GM19035 (cell line): ENCODE measurements at regions not wholly inside any gene's neighbourhood (a gene's known extent, or its start where the extent isn't known, plus 50 kb on each side); places are given as distances from the start of the nearest gene placed in this dataset.
A peak's percentile ranks its signal among the peaks of the same experiment; 100 is the strongest.

Source experiments
- ATAC-seq: cut with Tn5 transposase; IDR thresholded peaks from one replicate; pipeline ENCODE4 v1.9.1; 2021; ENCODE audit not compliant: unreplicated experiment

DNA sequence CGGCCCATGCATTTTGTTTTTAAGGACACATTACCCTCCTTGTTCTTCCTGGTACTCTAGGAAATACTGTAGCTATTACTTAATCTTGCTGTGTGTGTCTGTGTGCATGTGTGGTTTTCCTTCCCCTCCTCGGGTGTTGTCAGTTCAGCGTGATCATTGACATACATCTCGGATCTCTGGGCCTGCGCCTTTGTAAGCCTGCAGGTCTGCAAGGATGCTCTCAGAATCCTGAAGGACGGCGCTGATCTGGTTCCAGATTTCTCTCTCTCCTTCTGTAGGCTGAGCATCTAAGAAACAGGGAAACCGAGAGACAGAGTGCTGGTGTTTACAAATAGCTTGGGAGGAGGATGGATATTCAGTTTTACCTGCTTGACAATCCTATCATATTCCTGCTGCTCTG, 100.2 kb downstream of the CYRIA start:
- ATAC-seq, result no peak

DNA sequence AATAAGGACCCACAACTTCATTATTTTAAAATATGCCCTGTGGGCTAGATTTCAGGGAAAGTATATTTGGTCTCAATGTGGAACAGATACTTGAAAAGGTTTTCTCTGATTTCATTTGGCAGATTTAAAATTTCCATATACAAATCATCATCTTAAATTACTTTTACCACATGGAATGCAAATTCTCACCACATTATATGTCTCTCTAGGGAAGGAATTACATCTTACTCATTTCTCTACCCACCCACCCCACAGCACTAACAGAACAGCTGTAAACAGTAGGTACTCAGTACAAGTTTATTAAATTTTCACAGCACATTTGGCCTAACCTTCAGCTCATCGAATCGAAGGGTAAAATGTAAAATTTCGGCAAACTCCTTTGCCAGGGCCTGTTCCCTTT, 104.0 kb downstream of the CYRIA start:
- ATAC-seq, result no peak

DNA sequence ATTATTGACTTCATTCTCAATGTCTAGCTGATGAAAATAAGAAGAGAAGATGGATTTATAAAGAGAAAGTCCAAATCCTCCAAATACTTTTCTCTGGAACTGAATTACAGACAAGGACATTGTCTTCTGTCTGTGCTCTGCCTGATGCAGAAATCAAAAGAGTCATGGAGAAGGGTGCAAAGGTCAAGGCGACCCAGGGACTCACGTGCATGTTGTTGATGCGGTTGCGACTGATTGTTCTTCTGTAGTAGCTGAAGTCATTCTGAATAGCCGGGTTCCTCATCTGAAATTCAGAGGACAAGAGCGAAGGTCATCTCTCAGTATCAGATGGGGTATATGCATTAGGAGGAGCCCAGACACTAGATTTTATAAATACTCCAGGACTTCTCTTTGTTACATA, 104.4 kb downstream of the CYRIA start:
- ATAC-seq, result no peak

GRCh38 chr2:16559278-16560067, 106.2 kb downstream of the CYRIA start:
- ATAC-seq, result no peak

DNA sequence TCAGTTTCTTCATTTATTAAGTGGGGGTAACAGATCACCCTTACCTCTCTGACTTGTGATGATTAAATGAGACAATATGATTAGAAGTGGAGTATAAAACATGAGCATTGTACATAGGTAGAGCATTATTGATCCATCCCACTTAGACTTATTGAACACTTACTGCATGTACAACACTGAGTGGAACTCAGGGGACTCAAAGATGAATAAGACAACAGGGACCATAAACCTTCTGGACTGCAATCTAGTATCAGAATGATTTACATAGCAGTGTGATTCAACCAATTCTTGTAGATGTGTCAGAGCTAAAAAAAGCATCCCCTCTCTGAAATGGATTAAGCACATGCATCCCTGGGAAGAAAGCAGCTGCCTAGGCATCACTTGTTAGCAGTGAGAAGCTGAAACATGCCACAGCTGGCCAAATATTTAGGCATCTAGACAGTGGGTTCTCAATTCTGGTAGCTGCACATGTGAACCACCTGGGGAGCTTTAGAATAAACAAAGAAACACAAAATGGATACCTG, 111.5 kb downstream of the CYRIA start:
- no peak for ATAC-seq

- ATAC-seq, result no peak
Measured at GRCh38 chr2:16553226-16553625, 112.4 kb downstream of the CYRIA start.

DNA sequence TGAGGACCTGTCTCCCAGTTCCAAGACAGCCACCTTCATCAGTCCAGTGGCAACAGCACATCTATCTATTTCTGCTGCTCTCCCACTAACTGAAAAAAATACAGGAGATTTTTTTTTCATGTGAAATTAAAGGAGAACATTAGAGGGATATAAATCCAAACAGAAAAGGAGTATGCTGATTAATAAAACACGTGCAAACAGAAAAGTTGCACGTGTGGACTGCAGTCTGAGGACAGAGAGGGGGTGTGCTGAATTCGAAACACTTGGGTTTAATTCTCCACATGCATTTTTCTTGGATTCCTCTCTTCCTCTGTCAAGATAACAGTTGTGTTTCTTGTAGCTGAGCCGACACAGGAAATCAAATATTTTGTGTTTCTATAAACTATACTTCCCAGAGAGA, 113.4 kb downstream of the CYRIA start:
- no peak for ATAC-seq

GRCh38 chr2:16548036-16548435, 117.6 kb downstream of the CYRIA start:
- ATAC-seq, result no peak

DNA sequence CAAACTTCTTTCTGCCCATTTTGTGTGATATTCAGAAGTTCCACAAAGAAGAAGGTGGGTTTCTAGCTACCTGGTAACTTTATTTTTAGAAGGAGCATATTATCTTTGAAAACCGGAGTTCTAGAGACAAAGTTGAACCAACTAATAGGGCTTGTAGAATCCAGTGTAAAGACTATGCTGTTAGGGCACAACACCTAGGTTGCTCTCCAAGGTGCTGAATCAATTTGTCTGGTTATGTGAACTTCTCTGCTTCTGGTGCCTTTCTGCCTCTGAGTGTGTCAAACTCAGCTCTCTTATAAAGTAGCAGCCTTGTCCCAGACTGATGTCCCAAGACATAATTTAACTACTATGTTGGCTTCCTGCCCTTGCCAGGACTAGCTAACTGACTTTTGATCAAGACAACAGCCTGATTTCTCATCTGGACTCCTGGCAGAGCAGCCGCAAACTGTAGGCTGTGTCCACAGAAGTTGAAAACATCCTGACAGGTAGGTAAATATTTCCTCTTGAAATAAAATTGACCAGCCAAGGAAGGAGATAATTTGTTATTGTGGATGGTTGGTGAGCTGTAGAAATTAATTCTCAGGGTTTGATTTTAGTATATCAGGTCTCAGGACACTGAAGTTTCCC, 119.4 kb downstream of the CYRIA start:
- peak; percentile 71 for ATAC-seq

GRCh38 chr2:16538707-16539106, 126.9 kb downstream of the CYRIA start:
- ATAC-seq, result no peak

DNA sequence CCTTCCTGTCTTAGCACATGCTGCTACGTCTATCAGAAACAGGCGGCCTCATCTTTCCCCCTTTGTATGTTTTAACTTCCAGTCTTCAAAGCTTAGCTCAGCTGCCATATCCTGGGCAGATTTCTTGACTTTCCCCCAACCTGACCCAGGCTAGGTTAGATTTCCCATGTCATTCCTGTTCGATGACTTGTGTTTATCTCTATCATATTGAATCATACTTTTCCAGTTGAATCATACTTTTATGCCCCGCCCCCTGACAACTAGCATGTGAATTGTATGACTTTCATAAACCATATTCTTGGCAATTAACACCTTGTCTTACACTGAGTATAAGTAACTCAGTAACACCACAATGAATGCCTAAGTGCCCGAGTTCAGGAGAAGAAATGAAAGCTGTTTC, 128.3 kb downstream of the CYRIA start:
- no peak for ATAC-seq

DNA sequence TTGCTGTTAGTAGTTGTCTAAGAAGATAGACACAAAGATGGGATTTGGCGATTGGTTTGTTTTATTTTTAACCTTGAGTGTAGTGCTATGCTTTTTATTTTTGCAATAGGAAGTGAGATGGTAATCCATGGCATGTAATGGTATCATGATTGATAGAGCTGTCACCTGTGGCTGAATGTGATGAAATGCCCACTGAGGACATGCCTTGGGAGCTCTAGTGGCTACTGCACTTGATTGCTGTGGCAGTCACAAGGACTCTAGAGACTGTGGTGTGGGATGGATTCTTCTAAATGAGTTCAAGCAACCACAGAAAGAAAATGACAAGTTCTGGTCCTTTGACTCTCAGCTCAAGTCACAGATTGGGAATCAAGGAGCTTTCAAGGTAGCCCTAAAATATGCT, 139.4 kb downstream of the CYRIA start:
- no peak for ATAC-seq

DNA sequence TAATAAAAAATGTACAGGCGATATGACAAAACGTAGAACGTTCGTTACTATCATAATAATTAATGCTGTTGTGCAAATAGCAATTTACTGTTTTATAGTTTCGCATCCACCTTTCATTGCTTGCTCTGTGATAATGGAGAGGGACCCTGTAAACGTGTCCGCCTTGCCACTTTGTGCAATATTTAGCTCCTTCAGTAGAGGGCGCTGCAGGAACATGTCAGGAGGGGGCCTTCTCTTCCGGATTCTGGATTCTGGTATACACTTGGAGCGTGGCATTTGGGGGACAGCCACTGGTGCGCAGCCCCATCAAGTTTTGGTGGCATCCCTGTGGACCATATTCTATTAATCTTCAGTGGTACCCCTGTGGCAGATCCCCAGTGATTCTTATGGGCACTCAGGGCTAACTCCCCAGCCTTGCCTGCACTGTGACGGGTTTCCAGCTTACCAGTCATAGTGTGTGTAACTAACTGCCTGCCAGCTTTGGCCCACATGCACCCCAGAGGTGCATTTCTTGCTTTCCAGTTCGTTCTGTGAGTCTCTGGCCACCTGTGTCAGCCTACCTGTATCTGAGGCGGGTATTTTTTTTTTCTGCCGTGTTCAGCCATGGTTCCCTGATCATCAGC, 140.3 kb downstream of the CYRIA start:
- ATAC-seq, result no peak

- no peak for ATAC-seq
Measured at GRCh38 chr2:16523711-16524110, 141.9 kb downstream of the CYRIA start.

DNA sequence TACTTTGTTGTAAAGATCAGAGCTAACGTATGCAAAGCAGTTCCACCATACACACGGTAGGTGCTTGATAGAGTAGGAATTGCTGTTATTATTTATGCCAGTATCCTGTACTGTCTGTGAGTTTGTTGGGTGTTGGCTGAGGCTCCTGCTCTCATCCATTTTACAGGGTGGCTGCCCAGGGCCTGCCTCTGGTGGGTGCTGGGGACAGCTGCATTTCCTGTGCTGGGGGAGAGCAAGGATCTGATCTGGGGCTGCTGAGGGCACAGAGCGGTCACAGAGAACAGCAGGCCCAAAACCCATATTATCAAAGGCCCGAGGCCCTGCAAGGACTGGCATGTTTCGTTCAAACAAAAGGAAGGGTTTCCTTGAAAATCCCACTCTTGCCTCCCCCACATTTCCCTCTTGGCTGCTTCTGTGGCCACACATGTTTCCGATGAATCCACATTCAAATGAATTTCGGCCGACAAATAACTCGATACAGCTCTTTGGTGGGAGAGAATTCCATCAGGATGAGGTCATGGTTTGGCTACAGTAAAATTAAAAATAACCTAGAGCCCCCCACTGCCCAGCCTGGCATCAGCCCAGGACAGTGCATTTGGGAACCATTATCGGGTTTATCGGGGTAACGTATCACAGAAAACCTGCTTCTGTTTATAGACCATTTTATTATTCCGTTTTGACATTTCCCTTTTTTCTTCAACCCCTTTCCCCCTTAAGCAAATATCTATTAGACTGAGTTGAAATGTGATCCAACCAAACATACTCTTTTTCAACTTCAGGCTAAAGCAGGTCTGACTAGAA, 143.4 kb downstream of the CYRIA start:
- no peak for ATAC-seq

- no peak for ATAC-seq
Measured at GRCh38 chr2:16520891-16521290, 144.7 kb downstream of the CYRIA start.

DNA sequence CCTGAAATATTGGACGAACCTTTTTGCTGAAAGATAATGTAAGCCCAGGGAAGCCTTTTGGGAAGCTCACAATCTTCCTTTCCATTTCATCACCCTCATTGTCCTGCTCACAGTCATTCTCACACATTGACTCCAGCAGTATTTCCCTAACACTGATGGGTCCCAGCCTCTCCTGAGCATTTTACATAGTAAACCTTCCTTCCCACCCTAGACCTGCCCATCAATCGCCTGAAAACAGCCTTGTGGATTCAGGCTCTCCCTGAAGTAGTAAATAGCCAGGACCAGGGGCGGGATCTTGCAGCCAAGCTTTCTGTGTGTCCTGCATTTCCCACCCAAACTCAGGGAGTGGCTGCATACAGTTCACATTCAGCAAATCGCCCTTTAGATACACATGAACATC, 149.9 kb downstream of the CYRIA start:
- no peak for ATAC-seq

GRCh38 chr2:16513626-16514025, 152.0 kb downstream of the CYRIA start:
- ATAC-seq, result no peak

GRCh38 chr2:16511041-16511440, 154.6 kb downstream of the CYRIA start:
- no peak for ATAC-seq

DNA sequence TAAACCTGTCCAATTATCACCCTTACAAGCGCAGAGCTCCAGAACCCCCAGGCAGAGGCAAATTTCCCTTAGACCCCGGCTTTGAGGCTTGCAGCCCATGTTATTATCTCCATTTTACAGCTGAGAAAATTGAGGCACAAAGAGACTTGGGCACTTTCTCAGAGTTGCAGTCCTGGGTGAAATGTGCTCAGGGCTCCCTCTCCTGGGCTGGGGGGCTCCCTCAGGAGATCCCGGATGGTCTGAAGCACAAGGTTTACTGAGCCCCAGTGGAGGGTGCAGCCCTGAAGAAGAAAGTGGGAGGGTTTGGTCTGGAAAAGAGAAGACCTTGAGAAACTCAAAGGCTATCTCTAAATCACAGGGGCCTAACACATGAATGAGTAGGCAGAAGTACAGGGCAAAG, 156.6 kb downstream of the CYRIA start:
- no peak for ATAC-seq

GRCh38 chr2:16508490-16508851, 157.2 kb downstream of the CYRIA start:
- no peak for ATAC-seq
